Progenitor cell of endocrine pancreas (in vitro differentiated cells): ENCODE measurements at regions not wholly inside any gene's neighbourhood (a gene's known extent, or its start where the extent isn't known, plus 50 kb on each side); places are given as distances from the start of the nearest gene placed in this dataset.

Experiments used
- DNase-seq: peaks from one replicate; pipeline ENCODE4 v3.0.0; 2021; ENCODE audit warnings: low spot score; ENCODE audit not compliant: unreplicated experiment
- H3K27ac Mint-ChIP-seq: 2 replicates; pipeline ENCODE4 v1.8.0; 2021; ENCODE audit warnings: mild to moderate bottlenecking, moderate library complexity, mixed read lengths
- H3K27me3 Mint-ChIP-seq: 2 replicates; pipeline ENCODE4 v1.8.0; 2021; ENCODE audit warnings: mixed read lengths
- H3K36me3 Mint-ChIP-seq: 2 replicates; pipeline ENCODE4 v1.8.0; 2022; ENCODE audit warnings: mixed read lengths; ENCODE audit not compliant: insufficient read depth
- H3K4me1 Mint-ChIP-seq: 2 replicates; pipeline ENCODE4 v1.8.0; 2021; ENCODE audit warnings: low read depth, mixed read lengths
- H3K4me3 Mint-ChIP-seq: 2 replicates; pipeline ENCODE4 v1.8.0; 2021; ENCODE audit warnings: low read depth, mild to moderate bottlenecking, moderate library complexity, mixed read lengths
- H3K9me3 Mint-ChIP-seq: 2 replicates; pipeline ENCODE4 v1.8.0; 2021; ENCODE audit warnings: low read depth, mixed read lengths
- TF ChIP-seq, protein P1 (sequence below): fragments of 200-600 bp; sonication (generic); IDR thresholded peaks from one replicate; pipeline ENCODE4 v1.5.0; 2021; ENCODE audit warnings: antibody characterized with exemption, mild to moderate bottlenecking; ENCODE audit not compliant: unreplicated experiment

DNA sequence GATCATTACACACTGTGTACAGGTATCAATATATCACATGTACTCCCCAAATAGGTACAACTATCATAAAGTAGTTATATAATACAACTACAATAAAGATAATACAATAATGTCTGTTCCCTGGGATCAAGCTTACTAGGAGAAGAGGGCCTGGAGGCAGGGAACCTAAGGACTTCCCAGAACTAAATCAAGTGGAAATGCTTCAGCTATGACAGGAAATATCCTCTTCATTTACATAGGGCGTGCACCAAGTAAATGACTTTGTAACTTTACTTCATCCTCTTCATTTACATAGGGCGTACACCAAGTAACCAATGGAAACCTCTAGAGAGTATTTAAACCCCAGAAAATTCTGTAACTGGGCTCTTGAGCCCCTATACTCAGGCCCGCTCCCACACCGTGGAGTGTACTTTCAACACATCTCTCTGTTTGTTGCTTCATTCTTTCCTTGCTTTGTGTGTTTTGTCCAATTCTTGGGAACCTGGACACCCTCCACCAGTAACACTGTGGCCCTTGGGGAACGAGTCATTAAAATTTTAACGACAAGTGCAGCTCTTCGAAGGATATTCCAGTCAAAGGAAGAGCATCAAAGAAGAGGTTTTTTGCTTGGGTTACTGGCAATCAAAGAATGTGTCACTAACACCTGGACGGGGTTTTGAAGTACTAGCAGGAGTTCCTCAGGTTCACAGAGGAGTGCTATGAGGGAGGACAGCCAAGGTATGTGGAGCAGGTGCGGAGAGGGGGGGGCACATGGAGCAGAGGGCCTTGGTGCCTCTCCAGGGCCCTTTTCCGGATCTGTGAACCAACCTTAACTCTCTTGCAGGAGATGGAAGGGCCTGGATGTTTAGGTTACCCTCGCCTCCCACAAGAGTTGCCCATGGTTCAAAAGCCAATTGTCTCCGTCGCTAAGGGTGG is 106.6 kb upstream of the DAP start:
- peaks cover 21% of the 10 kb centered on the region for H3K27me3 Mint-ChIP-seq
- H3K27ac Mint-ChIP-seq: no peak overlapping the region
- no peaks in the 10 kb centered on the region for H3K36me3 Mint-ChIP-seq
- TF ChIP-seq, protein P1, sequence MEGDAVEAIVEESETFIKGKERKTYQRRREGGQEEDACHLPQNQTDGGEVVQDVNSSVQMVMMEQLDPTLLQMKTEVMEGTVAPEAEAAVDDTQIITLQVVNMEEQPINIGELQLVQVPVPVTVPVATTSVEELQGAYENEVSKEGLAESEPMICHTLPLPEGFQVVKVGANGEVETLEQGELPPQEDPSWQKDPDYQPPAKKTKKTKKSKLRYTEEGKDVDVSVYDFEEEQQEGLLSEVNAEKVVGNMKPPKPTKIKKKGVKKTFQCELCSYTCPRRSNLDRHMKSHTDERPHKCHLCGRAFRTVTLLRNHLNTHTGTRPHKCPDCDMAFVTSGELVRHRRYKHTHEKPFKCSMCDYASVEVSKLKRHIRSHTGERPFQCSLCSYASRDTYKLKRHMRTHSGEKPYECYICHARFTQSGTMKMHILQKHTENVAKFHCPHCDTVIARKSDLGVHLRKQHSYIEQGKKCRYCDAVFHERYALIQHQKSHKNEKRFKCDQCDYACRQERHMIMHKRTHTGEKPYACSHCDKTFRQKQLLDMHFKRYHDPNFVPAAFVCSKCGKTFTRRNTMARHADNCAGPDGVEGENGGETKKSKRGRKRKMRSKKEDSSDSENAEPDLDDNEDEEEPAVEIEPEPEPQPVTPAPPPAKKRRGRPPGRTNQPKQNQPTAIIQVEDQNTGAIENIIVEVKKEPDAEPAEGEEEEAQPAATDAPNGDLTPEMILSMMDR: no peak
- peaks cover 6% of the 10 kb centered on the region for H3K4me1 Mint-ChIP-seq
- no peaks in the 10 kb centered on the region for H3K9me3 Mint-ChIP-seq
- H3K4me3 Mint-ChIP-seq: no peak overlapping the region
- DNase-seq: no peak

DNA sequence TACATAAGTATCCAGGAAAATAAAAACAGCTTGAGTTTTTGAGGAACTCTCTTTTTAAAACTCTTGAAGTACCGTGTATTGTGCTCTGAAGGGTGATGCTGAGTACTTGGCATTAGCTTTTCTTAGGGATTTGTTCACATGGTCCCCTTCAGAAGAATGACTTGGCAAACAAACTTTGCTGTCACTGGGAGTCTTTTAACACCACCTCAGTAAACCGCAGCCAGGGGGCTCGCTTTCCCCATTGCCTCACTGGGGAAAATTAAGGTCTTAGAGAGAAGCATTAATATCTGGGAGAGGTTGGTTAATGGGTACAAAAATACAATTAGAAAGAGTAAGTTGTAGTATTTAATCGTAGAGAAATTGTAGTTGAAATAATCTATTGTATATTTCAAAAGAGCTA is 105.9 kb upstream of the DAP start:
- TF ChIP-seq, protein P1: peak; percentile 22
- H3K4me3 Mint-ChIP-seq: no peak overlapping the region
- H3K36me3 Mint-ChIP-seq: no peaks in the 10 kb centered on the region
- no peak overlapping the region for H3K27ac Mint-ChIP-seq
- H3K27me3 Mint-ChIP-seq: peaks cover 24% of the 10 kb centered on the region
- H3K4me1 Mint-ChIP-seq: peaks cover 6% of the 10 kb centered on the region
- no peaks in the 10 kb centered on the region for H3K9me3 Mint-ChIP-seq
- no peak for DNase-seq

DNA sequence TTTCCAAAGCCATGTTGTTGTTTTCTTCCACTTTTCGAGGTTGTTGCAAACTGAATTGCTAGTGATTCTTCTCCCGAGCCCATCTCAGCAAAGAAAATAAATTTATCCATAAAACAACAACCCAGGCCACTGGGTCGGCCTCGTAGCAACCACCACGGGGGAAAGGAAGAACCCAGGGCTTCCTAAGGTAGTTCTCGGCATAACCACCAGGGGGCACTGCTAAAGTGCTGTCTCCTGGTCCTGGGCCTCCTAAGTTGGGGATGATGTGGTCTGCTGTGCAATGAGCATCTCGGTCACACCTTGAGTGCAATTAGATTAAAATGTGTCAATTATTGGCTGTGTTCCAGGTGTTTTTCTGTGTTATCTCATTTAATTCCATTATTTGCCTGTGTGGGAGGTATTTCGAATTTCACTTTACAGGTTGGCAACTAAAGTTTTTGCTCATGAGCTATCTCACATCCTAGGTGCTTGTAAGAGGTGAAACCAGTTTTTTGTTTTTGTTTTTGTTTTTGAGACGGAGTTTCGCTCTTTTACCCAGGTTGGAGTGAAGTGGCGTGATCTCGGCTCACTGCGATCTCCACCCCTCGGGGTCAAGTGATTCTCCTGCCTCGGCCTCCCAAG is 102.8 kb upstream of the DAP start:
- DNase-seq: no peak
- H3K9me3 Mint-ChIP-seq: no peaks in the 10 kb centered on the region
- H3K27me3 Mint-ChIP-seq: peaks cover 14% of the 10 kb centered on the region
- TF ChIP-seq, protein P1: peak; percentile 67
- no peak overlapping the region for H3K4me3 Mint-ChIP-seq
- peaks cover 8% of the 10 kb centered on the region for H3K4me1 Mint-ChIP-seq
- H3K36me3 Mint-ChIP-seq: no peaks in the 10 kb centered on the region
- H3K27ac Mint-ChIP-seq: no peak overlapping the region

DNA sequence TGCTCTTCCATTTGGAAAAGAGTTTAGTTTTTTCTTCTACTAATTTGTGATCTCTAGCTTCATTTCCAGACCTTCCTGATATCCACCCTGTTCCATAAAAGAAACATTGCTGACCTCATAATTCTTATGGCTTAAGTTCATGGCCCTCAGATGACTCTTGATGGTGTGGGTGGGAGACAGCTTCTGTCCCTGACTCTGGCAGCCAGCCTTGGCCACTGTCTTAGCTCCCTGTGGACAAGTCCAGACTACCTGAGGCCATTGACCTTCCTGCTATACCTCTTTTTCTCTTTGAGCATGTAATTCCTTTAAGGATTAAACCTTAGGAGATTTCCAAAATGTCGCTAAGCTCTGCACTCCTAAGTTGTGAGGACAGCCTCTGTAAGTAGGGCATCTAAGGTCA is 101.1 kb upstream of the DAP start:
- H3K36me3 Mint-ChIP-seq: no peaks in the 10 kb centered on the region
- DNase-seq: no peak

DNA sequence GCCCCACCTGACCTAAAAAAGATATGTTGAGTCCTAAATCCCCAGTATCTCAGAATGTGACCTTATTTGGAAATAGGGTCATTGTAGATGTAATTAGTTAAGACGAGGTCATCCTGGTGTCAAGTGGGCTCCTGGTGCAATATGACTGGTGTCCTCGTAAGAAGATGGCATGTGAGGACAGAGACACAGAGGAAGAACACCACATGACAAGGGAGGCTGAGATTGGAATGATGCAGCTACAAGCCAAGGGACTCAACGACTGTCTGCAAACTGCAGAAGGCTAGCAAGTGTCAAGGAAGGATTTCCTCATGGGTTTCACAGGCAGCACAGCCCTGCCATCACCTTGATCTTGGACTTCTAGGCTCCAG is 100.4 kb upstream of the DAP start:
- peaks cover 16% of the 10 kb centered on the region for H3K4me1 Mint-ChIP-seq
- TF ChIP-seq, protein P1: no peak
- H3K36me3 Mint-ChIP-seq: no peaks in the 10 kb centered on the region
- peaks cover 23% of the 10 kb centered on the region for H3K27me3 Mint-ChIP-seq
- no peak for DNase-seq
- H3K27ac Mint-ChIP-seq: no peak overlapping the region
- no peak overlapping the region for H3K4me3 Mint-ChIP-seq
- no peaks in the 10 kb centered on the region for H3K9me3 Mint-ChIP-seq

More for the DNA sequence above, 101.1 kb upstream of the DAP start:
- H3K27me3 Mint-ChIP-seq: peaks cover 19% of the 10 kb centered on the region
- peaks cover 11% of the 10 kb centered on the region for H3K4me1 Mint-ChIP-seq
- TF ChIP-seq, protein P1: no peak
- H3K27ac Mint-ChIP-seq: no peak overlapping the region
- H3K4me3 Mint-ChIP-seq: no peak overlapping the region
- H3K9me3 Mint-ChIP-seq: no peaks in the 10 kb centered on the region
